22Rv1 (cell line): ENCODE measurements at regions not wholly inside any gene's neighbourhood (a gene's known extent, or its start where the extent isn't known, plus 50 kb on each side); places are given as distances from the start of the nearest gene placed in this dataset.
"Not testable (repeated sequence)": the region's sequence is repeated elsewhere in the genome, so short reads cannot be mapped to it uniquely, and the experiment has no call there.

Source experiments
- H3K27ac ChIP-seq: fragments of 450-650 bp; 2 replicates; pipeline ENCODE4 v1.5.1; 2017
- CTCF ChIP-seq: fragments of 450-650 bp; IDR thresholded peaks from 2 replicates; pipeline ENCODE4 v1.5.1; 2017; ENCODE audit warnings: mild to moderate bottlenecking
- ZFX ChIP-seq: fragments of 450-650 bp; IDR thresholded peaks from 2 replicates; pipeline ENCODE4 v1.6.1; 2017; ENCODE audit warnings: antibody characterized with exemption, borderline replicate concordance

- no peak for TF ChIP-seq CTCF
- TF ChIP-seq ZFX, result no peak
- no peak overlapping the region for H3K27ac ChIP-seq
Measured at GRCh38 chr5:1718669-1719068, 81.0 kb downstream of the MRPL36 start.

GRCh38 chr5:1710091-1710490, 89.5 kb downstream of the MRPL36 start:
- H3K27ac ChIP-seq, result not testable (repeated sequence)

DNA sequence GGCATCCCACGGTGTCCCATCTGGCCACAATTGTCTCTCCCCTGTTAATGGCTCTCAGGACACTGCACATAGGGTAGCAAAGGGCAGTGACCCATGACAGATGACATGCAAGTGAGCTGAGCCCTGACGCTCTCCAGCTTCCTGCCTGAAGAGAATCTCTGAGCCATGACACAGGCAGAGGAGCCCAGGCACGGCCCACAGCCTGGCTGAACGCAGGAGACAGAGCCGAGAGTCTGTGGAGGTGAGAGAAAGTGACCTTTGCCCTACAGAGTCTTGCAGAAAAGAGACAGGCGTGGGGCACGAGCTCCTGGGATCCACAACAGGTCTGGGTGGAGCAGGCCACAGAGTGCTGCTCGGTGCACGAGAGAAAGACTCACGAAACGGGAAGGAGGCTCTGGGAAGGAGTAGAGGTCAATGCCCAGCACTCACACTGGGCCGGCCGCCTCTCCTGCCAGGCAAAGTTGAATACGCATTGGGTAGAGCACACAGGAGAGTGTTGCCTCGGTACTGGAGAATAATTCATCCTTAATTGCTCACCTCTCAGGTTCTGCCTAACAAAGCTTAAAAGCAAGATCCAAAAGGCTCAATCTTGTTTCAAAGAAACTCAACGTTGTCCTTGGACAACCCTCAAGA, 90.3 kb downstream of the MRPL36 start:
- TF ChIP-seq CTCF (no peak), ZFX (no peak)
- no peak overlapping the region for H3K27ac ChIP-seq

DNA sequence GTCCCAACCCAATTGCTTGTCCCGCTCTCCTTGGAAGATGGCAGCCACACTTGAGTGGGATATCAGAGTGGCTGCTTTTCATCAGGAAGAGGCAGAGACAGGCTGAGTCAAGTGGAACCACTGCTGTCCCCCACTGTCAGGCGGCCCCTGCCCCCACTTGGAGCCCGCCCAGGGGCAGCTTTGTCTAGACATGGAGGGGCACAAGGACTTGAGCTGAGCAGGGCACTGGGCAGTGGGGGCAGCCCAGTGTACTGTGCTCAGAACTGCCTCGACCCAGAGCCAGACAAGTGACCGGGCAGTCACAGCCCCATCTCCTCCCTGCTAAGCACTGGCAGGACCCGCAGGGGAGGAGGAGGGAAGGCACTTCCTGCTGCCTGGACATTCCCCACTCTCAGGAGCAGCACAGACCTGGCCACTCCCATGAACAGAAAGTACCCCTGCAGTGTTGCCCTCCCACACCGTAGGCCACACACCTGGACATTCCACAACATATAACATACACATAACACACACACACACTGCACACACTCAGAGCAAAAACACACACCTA, 91.0 kb downstream of the MRPL36 start:
- no peak overlapping the region for H3K27ac ChIP-seq
- TF ChIP-seq CTCF (no peak), ZFX (no peak)

DNA sequence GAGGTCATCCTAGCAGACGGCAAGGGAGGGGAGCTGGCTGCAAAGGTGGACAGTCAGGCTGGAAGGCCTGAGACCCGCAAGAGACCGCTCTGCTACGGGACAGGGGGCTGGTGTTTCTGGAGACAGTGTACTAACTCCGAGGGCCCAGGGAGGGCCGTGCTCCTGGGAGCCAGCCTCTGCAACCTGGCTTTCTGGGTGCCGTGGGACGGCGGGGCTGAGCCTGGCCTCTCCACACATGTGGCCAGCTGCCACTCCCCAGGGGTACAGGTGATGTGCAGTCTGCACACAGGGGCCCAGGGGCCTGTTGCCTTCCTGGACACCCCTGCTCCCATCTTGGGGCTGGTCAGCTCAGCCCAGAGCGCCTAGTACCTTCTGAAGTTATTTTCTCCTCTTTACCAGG, 92.2 kb downstream of the MRPL36 start:
- TF ChIP-seq ZFX (no peak), CTCF (no peak)
- no peak overlapping the region for H3K27ac ChIP-seq

GRCh38 chr5:1706428-1706827, 93.2 kb downstream of the MRPL36 start:
- no peak for TF ChIP-seq CTCF
- no peak for TF ChIP-seq ZFX
- H3K27ac ChIP-seq, result no peak overlapping the region

- no peak for TF ChIP-seq CTCF
- no peak for TF ChIP-seq ZFX
- H3K27ac ChIP-seq, result no peak overlapping the region
Measured at GRCh38 chr5:1706021-1706420, 93.6 kb downstream of the MRPL36 start.

DNA sequence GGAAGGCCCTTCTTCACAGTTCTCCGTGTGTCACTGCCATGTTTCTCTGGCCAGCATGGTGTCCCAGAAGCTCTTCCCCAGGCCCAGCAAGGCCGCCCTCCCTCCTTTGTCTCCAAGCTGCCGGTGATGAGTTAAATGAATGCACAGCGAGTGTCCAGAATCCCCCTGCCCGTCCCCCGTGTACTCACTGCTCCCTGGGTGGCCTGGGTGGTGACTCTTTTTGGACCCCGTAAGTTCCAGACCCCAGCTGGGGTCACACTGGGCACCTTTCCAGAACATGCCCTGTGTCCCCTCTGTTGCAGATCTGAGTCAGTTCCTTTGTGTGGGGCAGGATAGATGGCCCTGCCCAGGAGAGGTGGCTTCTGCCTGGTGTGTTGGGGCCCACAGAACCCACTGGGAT, 95.0 kb downstream of the MRPL36 start:
- H3K27ac ChIP-seq, result no peak overlapping the region
- TF ChIP-seq CTCF (no peak), ZFX (no peak)
